GM23248 (cell line): ENCODE measurements at regions not wholly inside any gene's neighbourhood (a gene's known extent, or its start where the extent isn't known, plus 50 kb on each side); places are given as distances from the start of the nearest gene placed in this dataset.

ENCODE experiments used
- EZH2 ChIP-seq: fragments of 200-600 bp; sonication (generic); IDR thresholded peaks from 2 replicates; pipeline ENCODE4 v1.6.1; 2018; ENCODE audit warnings: antibody characterized with exemption, mild to moderate bottlenecking; ENCODE audit not compliant: insufficient read depth, poor library complexity, severe bottlenecking
- EZH2phosphoT487 ChIP-seq: fragments of 200-600 bp; sonication (generic); IDR thresholded peaks from 2 replicates; pipeline ENCODE4 v1.6.1; 2018; ENCODE audit warnings: antibody characterized with exemption, moderate library complexity, mild to moderate bottlenecking, low read depth; ENCODE audit not compliant: insufficient read depth

GRCh38 chr4:123081971-123082370 lies 159.6 kb upstream of the NUDT6 start:
- no peak for TF ChIP-seq EZH2
- TF ChIP-seq EZH2phosphoT487 = no peak
